ENCODE measurements at regions not wholly inside any gene's neighbourhood (a gene's known extent, or its start where the extent isn't known, plus 50 kb on each side); places are given as distances from the start of the nearest gene placed in this dataset.

DNA sequence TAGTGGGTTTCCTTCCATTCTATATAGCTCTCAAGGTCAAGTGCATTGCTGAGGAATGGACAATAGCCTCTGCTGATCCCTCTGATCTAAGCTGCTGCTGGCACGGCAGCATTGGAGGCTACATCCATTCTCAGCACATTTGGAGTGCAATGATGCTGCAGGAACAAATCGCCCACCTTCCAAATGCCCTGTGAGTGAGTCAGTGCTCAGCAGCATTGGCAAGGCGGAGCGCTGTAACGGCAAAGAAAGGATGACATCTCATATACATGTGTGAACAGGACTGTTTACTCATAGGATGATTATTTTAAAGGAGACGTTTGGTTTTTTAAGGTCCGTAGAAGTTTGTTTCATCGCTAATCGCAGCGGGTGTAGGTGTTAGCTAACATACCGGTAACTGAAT, 408.7 kb downstream of the ARHGEF28 start:
- DNase-seq (ENCODE audit: low read depth, low spot score), result no peak
- Histone ChIP-seq H3K9me3 (replicated peaks; ENCODE audit: control insufficient read depth, insufficient read depth, low read length) (no peaks in the 10 kb centered on the region), H3K4me3 (no peak overlapping the region), H4K20me1 (ENCODE audit: control insufficient read depth, insufficient read depth) (no peaks in the 10 kb centered on the region), H2AFZ (ENCODE audit: control insufficient read depth, low read depth, low read length) (no peak overlapping the region), H3K27ac (ENCODE audit: control insufficient read depth, insufficient read depth) (no peak overlapping the region), H3K36me3 (ENCODE audit: control insufficient read depth in 2 of 2, insufficient read depth in 2 of 2, low read length in 1 of 2) (no peaks in the 10 kb centered on the region), H3K27me3 (replicated peaks in 1 of 2; ENCODE audit: control insufficient read depth in 2 of 2, insufficient read depth in 2 of 2, low read length in 1 of 2) (no peaks in the 10 kb centered on the region), H3K4me2 (ENCODE audit: control insufficient read depth, insufficient read depth) (no peak overlapping the region), H3K4me1 (ENCODE audit: control insufficient read depth, insufficient read depth, low read length) (peaks cover 8% of the 10 kb centered on the region; the same call in 1 of the 2 replicates), H3K79me2 (ENCODE audit: control insufficient read depth, insufficient read depth, low read length) (no peaks in the 10 kb centered on the region), H3K9ac (ENCODE audit: control insufficient read depth, insufficient read depth, low read length) (no peak overlapping the region)
- FAIRE-seq, result no peak
- intact Hi-C loops (cut with micrococcal nuclease; ENCODE audit: unreplicated experiment) (loop anchor here (2.0 to 5.0 kb wide), 4 partner anchors 132 to 614 kb away; partner anchors contain the start of gene ENC1), in situ Hi-C loops (cut with MboI) (loop anchor here (5.0 kb wide), 1 partner anchor 613 kb away; no protein-coding TSS in a partner anchor)
- ATAC-seq, result no peak
- ChIA-PET RAD21 (ENCODE audit: unreplicated experiment) (interaction anchor here (0.8 to 2.2 kb wide), 8 partner anchors 11 to 615 kb away, joined by 3 to 9 read pairs (median 4); partner anchors contain the start of gene ENC1), SMC1A (ENCODE audit: uncharacterized antibody, unreplicated experiment) (interaction anchor here (0.6 to 3.2 kb wide), 8 partner anchors 21 to 678 kb away, joined by 3 to 14 read pairs (median 4); partner anchors contain the start of gene ENC1), POLR2A (no interaction called here), CTCF (interaction anchor here (0.6 to 2.5 kb wide), 10 partner anchors 9 to 614 kb away, joined by 3 to 17 read pairs (median 5); no protein-coding TSS in a partner anchor)
- no TSS peak for BruUV-seq (replicated peaks)
- WGBS (ENCODE audit: insufficient coverage, insufficient replicate concordance, low lambda C conversion rate, missing lambda C conversion rate), result 84% methylated on average over 11 of the region's 11 CpGs
- TF ChIP-seq GATAD2B (conservative IDR thresholded peaks at IDR 0.05; ENCODE audit: low read depth) (no peak), SIX5 (IDR thresholded peaks at IDR 0.05; ENCODE audit: low read depth, low read length, severe bottlenecking) (no peak), E4F1 (IDR thresholded peaks at IDR 0.05; ENCODE audit: borderline replicate concordance, partially characterized antibody) (no peak), POU2F2 (IDR thresholded peaks at IDR 0.05; ENCODE audit: borderline replicate concordance, low read depth, low read length) (no peak), YBX1 (IDR thresholded peaks at IDR 0.05) (no peak), SPI1 (IDR thresholded peaks at IDR 0.05; ENCODE audit: borderline replicate concordance, insufficient read depth, low read depth, low read length) (no peak), RUNX3 (IDR thresholded peaks at IDR 0.05; ENCODE audit: low read length) (no peak), ZBTB40 (IDR thresholded peaks at IDR 0.05; ENCODE audit: borderline replicate concordance) (no peak), NFYA (IDR thresholded peaks at IDR 0.05; ENCODE audit: borderline replicate concordance, low read depth, low read length) (no peak)
